Liver (tissue), 8 donors: ENCODE measurements at regions not wholly inside any gene's neighbourhood (a gene's known extent, or its start where the extent isn't known, plus 50 kb on each side); places are given as distances from the start of the nearest gene placed in this dataset.
"Not testable (repeated sequence)": the region's sequence is repeated elsewhere in the genome, so short reads cannot be mapped to it uniquely, and the experiment has no call there.

Source experiments
- DNase-seq: peaks from one replicate; pipeline ENCODE4 v3.0.0-alpha.2; 2017; ENCODE audit warnings: low spot score
- H3K27ac ChIP-seq, 2 donors: one replicate each; pipeline ENCODE4 v1.7.0; 2013; ENCODE audit warnings: inconsistent platforms in 2 of 2, low read length in 2 of 2, control low read depth in 1 of 2, low read depth in 1 of 2, mild to moderate bottlenecking in 1 of 2
- H3K27me3 ChIP-seq, 4 donors: one replicate each; pipeline versions ENCODE4 v1.6.1 to v1.7.0; 2013; ENCODE audit warnings: low read length in 3 of 4, inconsistent platforms in 1 of 4, mild to moderate bottlenecking in 1 of 4, moderate library complexity in 1 of 4; ENCODE audit not compliant: control insufficient read depth in 4 of 4, insufficient read depth in 4 of 4
- H3K36me3 ChIP-seq, 4 donors: one replicate each; pipeline versions ENCODE4 v1.6.1 to v1.7.0; 2013; ENCODE audit warnings: low read length in 3 of 4, mild to moderate bottlenecking in 3 of 4, low read depth in 1 of 4, moderate library complexity in 1 of 4; ENCODE audit not compliant: control insufficient read depth in 4 of 4, insufficient read depth in 3 of 4
- H3K4me1 ChIP-seq, 4 donors: one replicate each; pipeline versions ENCODE4 v1.6.1 to v1.7.0; 2013; ENCODE audit warnings: low read length in 3 of 4, mild to moderate bottlenecking in 3 of 4, moderate library complexity in 1 of 4; ENCODE audit not compliant: control insufficient read depth in 4 of 4, insufficient read depth in 4 of 4
- H3K4me3 ChIP-seq, 3 donors: one replicate each; pipeline versions ENCODE4 v1.6.1 to v1.7.0; 2013; ENCODE audit warnings: low read length in 3 of 3, control low read depth in 1 of 3, low read depth in 1 of 3, mild to moderate bottlenecking in 1 of 3
- H3K9ac ChIP-seq, 2 donors: one replicate each; pipeline ENCODE4 v1.7.0; 2013; ENCODE audit warnings: low read length in 2 of 2, mild to moderate bottlenecking in 2 of 2, moderate library complexity in 2 of 2, control low read depth in 1 of 2, low read depth in 1 of 2
- H3K9me3 ChIP-seq, 4 donors: one replicate each; pipeline versions ENCODE4 v1.6.1 to v1.7.0; 2013; ENCODE audit warnings: low read length in 3 of 4; ENCODE audit not compliant: control insufficient read depth in 4 of 4
- ATF3 ChIP-seq: IDR thresholded peaks from 2 replicates; pipeline ENCODE4 v1.6.1; 2016; ENCODE audit warnings: antibody characterized with exemption
- CTCF ChIP-seq: fragments of 150-350 bp; IDR thresholded peaks from 2 replicates; pipeline ENCODE4 v1.5.1; 2017; ENCODE audit warnings: improper control_type of control experiment, low read depth, low read length; ENCODE audit not compliant: missing input control
- EGR1 ChIP-seq, 2 donors: IDR thresholded peaks; 2 replicates each; pipeline ENCODE4 v1.6.1; 2016 to 2018; ENCODE audit warnings: antibody characterized with exemption in 2 of 2, low read depth in 2 of 2
- FOXA1 ChIP-seq: IDR thresholded peaks from 2 replicates; pipeline ENCODE4 v1.6.1; 2016; ENCODE audit warnings: antibody characterized with exemption
- FOXA2 ChIP-seq: IDR thresholded peaks from 2 replicates; pipeline ENCODE4 v1.6.1; 2016; ENCODE audit warnings: antibody characterized with exemption
- GABPA ChIP-seq, 2 donors: IDR thresholded peaks in 1 of 2; conservative IDR thresholded peaks in 1 of 2; 2 replicates each; pipeline ENCODE4 v1.6.1; 2016; ENCODE audit warnings: antibody characterized with exemption in 2 of 2, mild to moderate bottlenecking in 1 of 2, moderate library complexity in 1 of 2
- HNF4A ChIP-seq, 2 donors: conservative IDR thresholded peaks; 2 replicates each; pipeline ENCODE4 v1.6.1; 2016; ENCODE audit warnings: antibody characterized with exemption in 2 of 2, mild to moderate bottlenecking in 2 of 2
- HNF4G ChIP-seq: IDR thresholded peaks from 2 replicates; pipeline ENCODE4 v1.6.1; 2016; ENCODE audit warnings: antibody characterized with exemption
- JUND ChIP-seq, 2 donors: IDR thresholded peaks; 2 replicates each; pipeline ENCODE4 v1.6.1; 2016; ENCODE audit warnings: antibody characterized with exemption in 2 of 2
- MAX ChIP-seq: IDR thresholded peaks from 2 replicates; pipeline ENCODE4 v1.6.1; 2016; ENCODE audit warnings: antibody characterized with exemption
- NR2F2 ChIP-seq: IDR thresholded peaks from 2 replicates; pipeline ENCODE4 v1.6.1; 2016; ENCODE audit warnings: antibody characterized with exemption
- RAD21 ChIP-seq, 2 donors: IDR thresholded peaks; 2 replicates each; pipeline ENCODE4 v1.6.1; 2016; ENCODE audit warnings: antibody characterized with exemption in 2 of 2, mild to moderate bottlenecking in 2 of 2
- RXRA ChIP-seq, 2 donors: IDR thresholded peaks; 2 replicates each; pipeline ENCODE4 v1.6.1; 2017 to 2018; ENCODE audit warnings: antibody characterized with exemption in 2 of 2, mild to moderate bottlenecking in 1 of 2
- SP1 ChIP-seq: IDR thresholded peaks from 2 replicates; pipeline ENCODE4 v1.6.1; 2018; ENCODE audit warnings: antibody characterized with exemption, mild to moderate bottlenecking
- TAF1 ChIP-seq: conservative IDR thresholded peaks from 2 replicates; pipeline ENCODE4 v1.6.1; 2016; ENCODE audit warnings: antibody characterized with exemption, mild to moderate bottlenecking
- YY1 ChIP-seq: IDR thresholded peaks from 2 replicates; pipeline ENCODE4 v1.6.1; 2016; ENCODE audit warnings: antibody characterized with exemption, mild to moderate bottlenecking
- ZBTB33 ChIP-seq: IDR thresholded peaks from 2 replicates; pipeline ENCODE4 v1.6.1; 2016; ENCODE audit warnings: antibody characterized with exemption
- WGBS: extraction: QIAGEN DNeasy Blood & Tissue Kit; methylation state at CpG from one replicate; pipeline ENCODE4 v1.1.7; 2013; 5-methylcytosine and 5-hydroxymethylcytosine counted together
- TF ChIP-seq, protein P1 (sequence below): IDR thresholded peaks from 2 replicates; pipeline ENCODE4 v1.6.1; 2016; ENCODE audit warnings: antibody characterized with exemption, mild to moderate bottlenecking
- donor health status: healthy.
- donor health status: healthy.
- donor health status: healthy.
- donor health status: healthy.
- donor health status: healthy.

DNA sequence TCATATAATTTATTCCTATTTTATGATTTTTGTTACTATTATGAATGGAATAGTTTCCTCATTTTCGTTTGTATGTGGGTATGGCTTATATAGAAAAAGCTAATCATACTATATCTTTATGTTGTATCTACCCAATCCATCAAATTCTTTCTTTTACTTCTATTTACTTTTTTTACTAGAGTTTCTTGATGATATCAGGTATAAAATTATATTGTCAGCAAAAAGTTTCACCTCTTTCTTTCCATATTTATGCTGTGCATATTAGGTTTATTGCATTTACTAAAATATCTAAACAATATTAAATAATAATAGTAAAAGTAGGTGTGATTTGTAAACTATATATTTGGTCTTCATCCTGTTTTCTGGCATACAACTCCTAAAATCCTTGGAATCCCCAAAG lies 146.7 kb upstream of the PLXNC1 start:
- Histone ChIP-seq H3K27ac (no peak overlapping the region), H3K4me3 (no peak overlapping the region), H3K36me3 (no peaks in the 10 kb centered on the region), H3K9ac (no peak overlapping the region), H3K4me1 (no peaks in the 10 kb centered on the region), H3K27me3 (no peaks in the 10 kb centered on the region), H3K9me3 (peaks cover 0 to 4% (median 0%) of the 10 kb centered on the region in 4 donors)
- no peak for DNase-seq
- TF ChIP-seq RXRA (IDR thresholded peaks at IDR 0.05) (no peak), FOXA1 (no peak)
- 30% methylated on average over 1 of the region's 1 CpG for WGBS

- WGBS = 42% methylated on average over 1 of the region's 1 CpG
- not testable (repeated sequence) for H3K9ac ChIP-seq, H3K27ac ChIP-seq, H3K4me3 ChIP-seq, H3K9me3 ChIP-seq, DNase-seq, H3K4me1 ChIP-seq, H3K27me3 ChIP-seq, H3K36me3 ChIP-seq
Measured at GRCh38 chr12:94002925-94003324, 145.5 kb upstream of the PLXNC1 start.

- WGBS = 89% methylated on average over 6 of the region's 6 CpGs
- H3K36me3 ChIP-seq, H3K27ac ChIP-seq, H3K27me3 ChIP-seq, DNase-seq, H3K9ac ChIP-seq, H3K4me3 ChIP-seq, H3K9me3 ChIP-seq, H3K4me1 ChIP-seq: not testable (repeated sequence)
Measured at GRCh38 chr12:94007833-94008232, 140.5 kb upstream of the PLXNC1 start.

- no peaks in the 10 kb centered on the region for H3K9me3 ChIP-seq
- WGBS = 87% methylated on average over 3 of the region's 3 CpGs
- no peaks in the 10 kb centered on the region for H3K27me3 ChIP-seq
- no peak overlapping the region for H3K9ac ChIP-seq
- DNase-seq = no peak
- no peak for TF ChIP-seq NR2F2
- no peak for TF ChIP-seq TAF1
- TF ChIP-seq JUND (IDR thresholded peaks at IDR 0.05) = no peak
- no peak for TF ChIP-seq ZBTB33
- no peak for TF ChIP-seq CTCF
- TF ChIP-seq SP1 = no peak
- TF ChIP-seq, protein P1, sequence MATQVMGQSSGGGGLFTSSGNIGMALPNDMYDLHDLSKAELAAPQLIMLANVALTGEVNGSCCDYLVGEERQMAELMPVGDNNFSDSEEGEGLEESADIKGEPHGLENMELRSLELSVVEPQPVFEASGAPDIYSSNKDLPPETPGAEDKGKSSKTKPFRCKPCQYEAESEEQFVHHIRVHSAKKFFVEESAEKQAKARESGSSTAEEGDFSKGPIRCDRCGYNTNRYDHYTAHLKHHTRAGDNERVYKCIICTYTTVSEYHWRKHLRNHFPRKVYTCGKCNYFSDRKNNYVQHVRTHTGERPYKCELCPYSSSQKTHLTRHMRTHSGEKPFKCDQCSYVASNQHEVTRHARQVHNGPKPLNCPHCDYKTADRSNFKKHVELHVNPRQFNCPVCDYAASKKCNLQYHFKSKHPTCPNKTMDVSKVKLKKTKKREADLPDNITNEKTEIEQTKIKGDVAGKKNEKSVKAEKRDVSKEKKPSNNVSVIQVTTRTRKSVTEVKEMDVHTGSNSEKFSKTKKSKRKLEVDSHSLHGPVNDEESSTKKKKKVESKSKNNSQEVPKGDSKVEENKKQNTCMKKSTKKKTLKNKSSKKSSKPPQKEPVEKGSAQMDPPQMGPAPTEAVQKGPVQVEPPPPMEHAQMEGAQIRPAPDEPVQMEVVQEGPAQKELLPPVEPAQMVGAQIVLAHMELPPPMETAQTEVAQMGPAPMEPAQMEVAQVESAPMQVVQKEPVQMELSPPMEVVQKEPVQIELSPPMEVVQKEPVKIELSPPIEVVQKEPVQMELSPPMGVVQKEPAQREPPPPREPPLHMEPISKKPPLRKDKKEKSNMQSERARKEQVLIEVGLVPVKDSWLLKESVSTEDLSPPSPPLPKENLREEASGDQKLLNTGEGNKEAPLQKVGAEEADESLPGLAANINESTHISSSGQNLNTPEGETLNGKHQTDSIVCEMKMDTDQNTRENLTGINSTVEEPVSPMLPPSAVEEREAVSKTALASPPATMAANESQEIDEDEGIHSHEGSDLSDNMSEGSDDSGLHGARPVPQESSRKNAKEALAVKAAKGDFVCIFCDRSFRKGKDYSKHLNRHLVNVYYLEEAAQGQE = no peak
- no peak for TF ChIP-seq HNF4A (conservative IDR thresholded peaks at IDR 0.05)
- TF ChIP-seq FOXA2 = no peak
- no peak for TF ChIP-seq EGR1 (IDR thresholded peaks at IDR 0.05; ENCODE audit: low read depth in 2 of 2)
- TF ChIP-seq GABPA (IDR thresholded peaks at IDR 0.05 in 1 of 2, conservative IDR thresholded peaks at IDR 0.05 in 1 of 2) = no peak
- no peak for TF ChIP-seq YY1
- TF ChIP-seq RXRA (IDR thresholded peaks at IDR 0.05) = no peak
- no peak for TF ChIP-seq MAX
- no peak for TF ChIP-seq ATF3
- no peak for TF ChIP-seq RAD21 (IDR thresholded peaks at IDR 0.05)
- no peak for TF ChIP-seq FOXA1
- no peak for TF ChIP-seq HNF4G
- H3K27ac ChIP-seq = no peak overlapping the region
- H3K4me1 ChIP-seq = no peaks in the 10 kb centered on the region
- H3K4me3 ChIP-seq = no peak overlapping the region
- H3K36me3 ChIP-seq = no peaks in the 10 kb centered on the region
Measured at GRCh38 chr12:94010307-94010706, 138.1 kb upstream of the PLXNC1 start.
